Stimulated activated CD4-positive, alpha-beta T cell treated with anti-CD3 and anti-CD28 coated beads, Interleukin-1b, Interleukin-23, amount 100 ng/mL, for 4 hours (primary cell): ENCODE measurements at regions not wholly inside any gene's neighbourhood (a gene's known extent, or its start where the extent isn't known, plus 50 kb on each side); places are given as distances from the start of the nearest gene placed in this dataset.
"Not testable (repeated sequence)": the region's sequence is repeated elsewhere in the genome, so short reads cannot be mapped to it uniquely, and the experiment has no call there.

Experiments
- DNase-seq, 2 donors: peaks; one replicate each; pipeline ENCODE4 v3.0.0-alpha.2; 2020; ENCODE audit warnings: low read depth in 2 of 2

DNA sequence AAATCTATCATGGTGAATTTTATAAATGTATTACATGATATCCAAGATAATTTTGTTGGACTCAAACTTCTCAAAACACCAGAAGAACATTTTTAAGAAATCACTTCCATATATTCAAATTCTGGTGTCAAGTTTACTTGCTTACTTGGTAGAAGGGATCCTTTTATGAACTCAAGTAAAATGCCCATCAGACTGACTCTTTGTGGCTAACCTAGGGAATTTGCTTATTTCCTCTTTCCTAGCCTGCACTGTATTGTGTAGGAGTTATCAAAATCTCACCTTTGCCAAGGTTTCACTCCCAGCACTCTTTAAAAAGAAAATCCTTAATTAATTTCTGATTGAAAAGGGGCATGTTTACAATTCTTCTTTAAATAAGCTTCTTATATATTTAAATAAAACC lies 196.5 kb downstream of the DUSP6 start:
- no peak for DNase-seq

DNA sequence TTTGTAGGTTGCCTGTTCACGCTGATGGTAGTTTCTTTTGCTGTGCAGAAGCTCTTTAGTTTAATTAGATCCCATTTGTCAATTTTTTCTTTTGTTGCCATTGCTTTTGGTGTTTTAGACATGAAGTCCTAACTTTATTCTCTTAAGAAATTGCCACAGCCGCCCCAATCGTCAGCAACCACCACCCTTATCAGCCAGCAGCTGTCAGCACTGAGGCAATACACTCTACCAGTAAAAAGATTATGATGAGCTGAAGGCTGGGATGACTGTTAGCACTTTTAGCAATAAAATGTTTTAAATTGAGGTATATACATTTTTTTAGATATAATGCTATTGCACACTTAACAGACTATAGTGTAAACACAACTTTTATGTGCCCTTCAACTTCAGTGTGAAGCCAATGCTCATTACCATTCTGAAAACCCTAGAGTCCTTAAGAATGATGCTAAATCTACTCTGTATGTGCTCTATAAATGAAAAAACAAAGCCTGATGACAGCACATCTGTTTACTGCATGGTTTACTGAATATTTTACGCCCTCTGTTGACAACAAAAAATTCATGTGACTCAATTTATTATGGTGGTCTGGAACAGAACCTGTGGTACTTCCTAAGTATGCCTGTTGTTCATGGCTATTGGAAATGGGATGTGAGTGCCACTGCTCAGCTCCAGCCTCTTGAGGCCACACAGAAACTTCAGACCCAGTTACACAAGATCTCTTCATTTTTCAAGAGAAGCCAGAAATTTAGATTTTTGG lies 197.4 kb downstream of the DUSP6 start:
- DNase-seq = no peak

DNA sequence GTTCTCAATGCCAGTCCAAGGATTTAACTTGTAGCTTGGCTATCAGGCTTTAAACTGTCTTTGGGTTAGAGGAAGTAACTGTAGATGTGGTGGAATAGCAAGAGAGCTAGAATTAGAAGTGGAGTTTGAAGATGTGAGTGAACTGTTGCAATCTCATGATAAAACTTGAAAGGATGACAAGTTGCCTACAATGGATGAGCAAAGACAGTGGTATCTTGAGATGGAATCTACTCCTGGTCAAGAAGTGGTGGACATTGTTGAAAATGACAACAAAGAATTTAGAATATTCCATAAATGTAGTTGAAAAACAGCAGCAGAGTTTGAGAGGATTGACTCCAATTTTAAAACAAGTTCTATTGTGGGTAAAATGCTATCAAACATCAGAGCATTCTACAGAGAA lies 199.0 kb downstream of the DUSP6 start:
- no peak for DNase-seq

DNA sequence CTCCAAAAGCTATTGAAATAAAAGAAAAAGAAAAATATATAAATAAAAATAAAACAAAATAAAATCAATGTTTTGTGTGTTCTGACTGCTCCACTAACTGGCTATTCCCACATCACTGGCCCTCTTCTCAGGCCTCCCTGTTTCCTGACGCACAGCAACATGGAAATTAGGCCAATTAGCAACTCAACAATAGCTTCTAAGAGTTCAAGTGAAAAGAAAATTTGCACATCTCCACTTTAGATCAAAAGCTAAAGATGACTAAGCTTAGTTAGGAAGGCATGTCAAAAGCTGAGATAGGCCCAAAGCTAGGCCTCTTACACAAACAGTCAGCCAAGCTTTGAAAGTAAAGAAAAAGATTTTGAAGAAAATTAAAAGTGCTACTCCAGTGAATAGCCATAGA lies 200.8 kb downstream of the DUSP6 start:
- no peak for DNase-seq

DNA sequence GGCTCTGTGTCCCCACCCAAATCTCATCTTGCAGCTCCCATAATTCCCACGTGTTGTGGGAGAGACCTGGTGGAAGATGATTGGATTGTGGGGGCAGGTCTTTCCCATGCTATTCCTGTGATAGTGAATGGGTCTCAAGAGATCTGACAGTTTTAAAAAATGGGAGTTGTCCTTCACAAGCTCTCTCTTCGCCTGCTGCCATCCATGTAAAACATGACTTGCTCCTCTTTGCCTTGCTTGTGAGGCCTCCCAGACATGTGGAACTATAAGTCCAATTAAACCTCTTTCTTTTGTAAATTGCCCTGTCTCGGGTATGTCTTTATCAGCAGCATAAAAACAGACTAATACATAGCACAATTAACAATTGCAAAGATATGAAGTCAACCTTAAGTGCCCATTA lies 201.5 kb downstream of the DUSP6 start:
- DNase-seq = not testable (repeated sequence)

DNA sequence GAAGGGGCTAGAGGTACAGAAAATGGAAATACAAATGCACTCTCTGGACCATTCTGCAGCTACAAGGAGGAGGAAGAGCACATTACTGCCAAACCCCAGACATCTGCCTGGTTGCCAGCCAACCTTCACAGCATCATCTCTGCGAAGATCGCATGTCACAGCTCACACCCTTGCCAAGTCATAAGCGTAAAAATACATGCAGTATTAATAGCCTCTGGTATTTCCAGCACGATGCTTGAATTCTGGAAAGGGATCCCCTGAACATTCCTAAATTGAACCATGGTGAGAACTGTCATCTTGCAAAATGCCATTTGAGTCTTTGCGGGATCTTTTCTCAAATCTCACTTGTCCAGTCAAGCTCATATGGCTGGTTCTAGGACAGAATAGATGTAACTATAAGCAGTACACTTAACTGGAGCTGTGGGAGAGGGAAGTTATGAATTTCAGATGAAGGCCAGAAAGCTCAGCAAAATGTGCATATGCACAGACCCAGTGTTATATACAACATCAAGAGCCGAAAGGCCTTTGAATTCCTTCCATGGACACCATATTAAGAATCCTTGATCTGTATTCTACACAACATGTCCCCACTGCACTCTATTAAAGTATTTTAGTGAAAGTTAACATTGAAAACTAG lies 211.6 kb downstream of the DUSP6 start:
- no peak for DNase-seq

DNA sequence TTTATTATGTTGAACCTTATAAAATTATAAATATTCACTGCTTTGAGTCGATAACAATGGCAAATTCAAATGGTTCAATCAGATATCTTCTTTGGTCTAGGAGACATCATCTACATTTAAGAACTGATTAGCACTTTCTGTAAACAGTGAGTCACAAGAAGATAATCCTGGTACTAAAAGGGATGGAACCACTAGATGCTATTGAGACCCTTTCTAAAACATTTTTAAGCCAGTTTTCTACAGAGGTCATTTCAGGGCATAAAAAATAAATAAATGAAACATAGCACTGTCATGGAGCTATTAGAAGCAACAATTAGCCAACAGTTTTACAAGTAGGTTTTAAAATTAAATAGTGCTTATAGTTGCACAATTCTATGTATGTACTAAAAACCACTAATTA lies 212.2 kb downstream of the DUSP6 start:
- DNase-seq = no peak

DNA sequence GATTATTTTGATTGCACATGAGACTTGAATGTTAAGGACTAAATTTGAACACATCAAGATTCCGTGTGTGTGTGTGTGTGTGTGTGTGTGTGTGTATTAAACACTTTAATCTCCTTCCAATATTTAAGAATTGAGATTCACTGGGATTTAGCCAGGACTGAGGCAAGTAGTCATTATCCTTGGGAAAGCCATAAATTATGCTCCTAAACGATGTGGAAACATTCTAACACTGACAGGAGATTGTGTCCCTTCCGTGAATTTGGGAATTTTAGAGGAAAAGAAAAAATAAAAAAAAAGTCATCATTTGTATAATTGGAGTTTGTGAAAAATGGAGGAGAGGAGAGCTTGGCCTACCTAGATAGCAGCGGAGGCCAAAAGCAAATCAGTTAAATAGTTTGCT lies 212.9 kb downstream of the DUSP6 start:
- DNase-seq = no peak

DNA sequence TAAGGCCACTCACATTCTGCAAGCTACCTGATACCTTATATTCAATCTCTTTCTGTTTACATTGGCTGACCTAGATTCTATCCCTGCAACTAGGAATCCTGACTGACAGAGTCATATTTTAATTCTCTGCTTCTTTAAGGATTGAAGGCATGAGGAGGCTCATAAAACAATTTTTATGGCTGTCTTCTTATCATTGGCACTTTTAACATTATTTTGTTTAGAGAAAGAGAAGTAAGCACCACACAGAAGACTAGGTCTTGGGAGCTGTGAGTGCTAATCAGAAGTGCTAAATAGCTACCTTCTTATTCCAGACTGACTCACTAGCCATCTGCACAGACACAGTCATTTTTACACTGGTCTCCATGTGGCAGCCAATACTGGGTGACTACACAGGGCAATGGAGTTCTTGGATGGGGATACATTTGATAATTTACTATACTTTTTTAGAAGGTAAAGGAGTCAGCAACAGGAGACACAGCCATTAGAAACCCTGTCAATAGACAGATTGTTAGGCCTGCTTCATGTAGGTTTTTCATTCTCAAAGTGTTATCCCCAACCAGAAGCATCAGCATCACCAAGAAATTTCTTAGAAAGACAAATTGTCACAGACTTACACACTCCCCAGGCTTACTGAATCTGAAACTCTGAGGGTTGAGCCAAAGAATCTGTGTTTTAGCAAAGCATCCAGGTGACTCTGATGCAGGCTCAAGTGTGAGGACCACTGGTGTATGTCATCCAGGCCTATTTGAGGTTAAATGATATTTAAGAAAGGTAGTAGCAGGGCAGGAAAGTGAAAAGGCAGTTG lies 214.1 kb downstream of the DUSP6 start:
- DNase-seq = no peak

DNA sequence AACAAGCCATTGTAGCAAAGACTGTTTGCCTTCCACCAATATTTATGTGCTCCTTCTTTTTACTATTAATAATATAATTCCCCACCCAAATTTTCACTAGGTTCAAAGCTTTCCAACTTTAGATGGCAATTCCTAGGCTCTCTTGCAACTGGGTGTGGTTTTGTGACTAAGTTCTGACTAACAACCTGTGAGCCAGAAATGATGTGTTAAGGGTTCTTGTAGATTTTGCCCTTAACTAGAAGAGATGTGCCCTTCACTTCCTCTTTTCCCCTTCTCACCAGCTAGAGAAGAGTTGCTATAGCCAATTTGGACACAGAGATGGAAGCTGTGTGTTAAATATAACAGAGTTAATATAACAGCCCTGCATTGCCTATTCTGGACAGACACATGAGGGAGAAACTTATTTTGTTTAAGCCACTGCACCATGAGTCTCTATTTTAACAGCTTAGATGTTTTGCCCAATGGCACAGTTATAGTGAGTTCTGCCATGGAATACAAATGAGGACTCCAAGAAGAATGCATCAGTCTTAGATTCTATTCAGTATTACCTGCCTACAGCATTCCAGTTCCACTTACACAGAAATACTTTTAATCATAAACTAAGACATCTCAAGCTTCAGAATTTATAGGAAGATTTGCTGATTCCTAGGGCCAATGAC lies 216.2 kb downstream of the DUSP6 start:
- no peak for DNase-seq

DNA sequence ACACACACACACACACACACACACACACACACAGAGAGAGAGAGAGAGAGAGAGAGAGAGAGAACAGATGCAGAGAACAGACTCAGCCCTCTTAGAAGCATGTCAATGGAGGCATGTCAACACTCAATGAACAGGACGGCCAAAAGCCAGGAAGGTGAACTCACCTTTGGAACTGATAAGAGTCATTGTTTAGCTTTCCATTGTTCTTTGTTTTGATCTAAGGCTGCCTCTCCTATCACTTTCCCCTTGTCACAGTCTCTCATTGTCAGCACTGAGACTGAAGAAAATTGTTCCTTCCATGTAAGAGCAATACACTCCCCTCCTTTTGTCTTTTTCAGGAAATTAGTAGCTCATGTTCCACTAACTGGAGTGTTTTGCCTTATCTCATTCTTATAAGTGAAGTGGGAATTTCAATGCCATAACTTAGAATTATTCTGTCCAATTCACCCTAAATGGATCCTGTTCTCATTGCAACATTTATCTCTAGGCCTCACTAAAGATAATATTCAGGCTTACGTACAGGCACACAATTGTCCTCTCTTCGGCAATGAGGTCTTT lies 218.0 kb downstream of the DUSP6 start:
- no peak for DNase-seq

DNA sequence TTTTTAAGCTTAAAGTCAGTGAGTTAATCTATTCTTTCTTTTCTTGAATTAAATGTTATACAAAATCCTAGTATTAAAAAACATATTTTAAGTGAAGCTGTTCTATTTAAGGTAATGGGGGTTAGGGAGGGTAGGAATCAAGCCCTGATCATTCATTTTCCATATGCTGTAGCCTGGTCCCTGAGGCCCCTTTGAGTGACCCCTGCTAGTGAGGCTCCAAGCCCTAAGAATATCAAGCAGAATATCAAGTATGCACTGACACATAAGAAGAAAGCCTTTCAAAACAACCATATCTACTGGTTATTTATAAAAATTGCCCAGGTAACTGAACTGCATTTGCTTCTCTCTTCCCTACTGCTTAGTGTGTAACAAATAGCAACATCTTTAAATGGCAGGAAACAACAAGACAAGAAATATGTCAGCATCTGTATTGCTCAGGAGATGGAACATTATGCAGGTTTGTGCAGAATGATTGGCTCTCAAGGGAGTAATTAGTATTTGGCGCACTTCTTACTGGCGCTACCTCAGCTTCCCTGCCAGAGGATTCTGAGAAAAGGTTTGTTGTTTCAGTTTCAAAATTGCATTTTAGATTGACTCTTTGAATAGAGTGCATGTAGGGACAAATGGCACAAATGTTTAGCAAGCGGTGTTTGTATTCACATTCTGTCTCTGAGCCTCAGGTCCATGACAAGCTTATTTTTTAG lies 223.0 kb downstream of the DUSP6 start:
- DNase-seq = no peak

DNA sequence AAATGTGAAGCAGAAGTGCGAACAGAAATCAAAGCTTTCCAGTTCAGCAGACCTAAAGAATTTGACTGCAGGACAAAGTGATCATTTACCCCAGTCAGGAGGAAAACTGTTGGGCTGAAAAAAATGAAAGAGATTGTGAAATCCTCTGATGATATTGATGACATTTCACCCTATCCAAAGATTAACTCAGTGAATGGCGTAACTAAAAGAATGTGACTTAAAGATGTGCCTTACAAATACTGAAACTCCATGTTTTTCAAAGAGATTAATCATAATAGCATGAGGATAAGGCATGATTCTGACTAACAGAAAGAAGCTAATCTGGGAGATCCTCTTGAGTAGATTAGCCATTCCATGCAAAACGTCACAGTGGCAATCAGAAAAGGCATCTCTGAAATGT lies 225.6 kb downstream of the DUSP6 start:
- DNase-seq = no peak

DNA sequence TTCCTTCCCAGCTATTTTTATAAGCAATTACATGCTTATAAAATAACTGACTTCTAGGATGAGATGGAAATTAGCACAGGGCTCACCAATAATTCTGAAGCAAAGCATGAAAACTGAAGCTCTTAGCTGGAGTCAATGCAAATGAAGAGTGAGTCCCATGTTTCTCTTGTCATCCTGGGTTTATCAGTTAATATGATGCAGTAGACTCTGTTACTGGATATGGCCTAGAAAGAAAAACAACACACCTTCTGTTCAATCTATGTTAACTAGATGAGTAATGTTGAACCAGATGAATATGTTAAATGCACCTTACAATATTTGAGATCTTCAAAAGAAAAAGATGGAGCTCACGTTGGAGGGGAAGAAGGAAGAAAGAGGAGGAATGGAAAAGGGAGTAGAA lies 229.4 kb downstream of the DUSP6 start:
- DNase-seq = no peak

DNA sequence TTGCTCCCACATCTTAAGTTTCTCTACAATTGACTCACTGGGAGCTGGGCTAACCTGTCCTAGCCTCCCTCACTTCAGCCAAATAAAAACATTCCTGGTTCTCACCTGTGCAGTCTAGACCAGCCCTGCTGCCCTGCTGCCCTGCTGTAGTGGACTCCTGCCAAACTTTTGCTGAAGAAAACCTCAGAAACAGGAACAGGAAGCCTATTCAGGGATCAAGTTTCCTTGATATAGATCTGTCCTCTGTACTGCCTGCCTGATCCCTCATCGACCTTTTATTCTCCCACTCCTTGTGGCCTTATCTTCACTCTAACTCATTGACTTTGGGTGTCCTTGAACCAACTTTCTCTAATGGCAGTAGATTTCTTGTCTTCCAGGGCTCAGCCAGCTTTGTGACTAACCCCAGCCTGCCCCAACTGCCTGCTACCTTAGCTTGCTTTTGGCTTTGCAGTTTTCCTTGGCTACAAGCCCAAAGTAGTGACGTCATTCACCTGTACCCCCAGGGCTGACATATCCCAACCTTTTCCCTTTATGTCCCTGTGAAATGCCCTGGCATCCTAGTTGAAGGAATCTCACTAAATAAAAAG lies 234.8 kb downstream of the DUSP6 start:
- DNase-seq = no peak

DNA sequence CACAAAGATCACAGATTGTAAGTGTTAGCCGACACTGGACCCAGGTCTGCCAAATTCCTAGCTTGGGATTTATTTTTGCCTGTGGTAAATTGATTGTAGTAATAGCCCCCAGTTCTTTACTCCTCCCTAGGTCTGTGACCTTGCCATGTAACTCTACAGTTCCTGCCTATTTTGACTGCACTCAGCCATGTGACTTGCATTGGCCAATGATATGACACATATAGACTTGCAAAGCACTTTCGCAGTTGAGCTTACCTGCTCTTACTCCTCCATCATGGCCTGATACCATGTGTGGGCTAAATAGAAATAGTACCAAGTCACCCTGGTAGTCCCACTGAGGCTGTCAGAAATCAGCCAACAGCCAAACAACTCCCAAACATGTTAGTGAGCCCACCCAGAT lies 240.3 kb downstream of the DUSP6 start:
- DNase-seq = no peak

DNA sequence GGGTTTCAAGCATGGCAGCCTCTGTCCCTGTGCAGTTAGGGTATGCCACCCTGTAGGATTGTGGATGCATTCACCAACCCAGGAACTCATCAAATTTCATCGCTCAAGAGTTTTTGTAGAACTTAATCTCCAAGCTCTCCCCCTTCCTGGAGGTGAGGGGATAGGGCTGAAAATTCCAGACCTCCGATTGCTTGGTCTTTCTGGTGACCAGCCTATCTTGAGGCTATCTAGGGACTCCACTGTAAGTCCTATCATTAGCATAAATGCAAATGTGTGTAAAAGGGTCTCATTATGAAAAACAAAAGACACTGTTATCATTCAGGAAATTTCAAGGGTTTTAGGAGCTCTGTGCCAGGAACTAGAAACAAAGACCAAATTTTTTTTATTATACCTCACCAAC lies 244.0 kb downstream of the DUSP6 start:
- DNase-seq = no peak

DNA sequence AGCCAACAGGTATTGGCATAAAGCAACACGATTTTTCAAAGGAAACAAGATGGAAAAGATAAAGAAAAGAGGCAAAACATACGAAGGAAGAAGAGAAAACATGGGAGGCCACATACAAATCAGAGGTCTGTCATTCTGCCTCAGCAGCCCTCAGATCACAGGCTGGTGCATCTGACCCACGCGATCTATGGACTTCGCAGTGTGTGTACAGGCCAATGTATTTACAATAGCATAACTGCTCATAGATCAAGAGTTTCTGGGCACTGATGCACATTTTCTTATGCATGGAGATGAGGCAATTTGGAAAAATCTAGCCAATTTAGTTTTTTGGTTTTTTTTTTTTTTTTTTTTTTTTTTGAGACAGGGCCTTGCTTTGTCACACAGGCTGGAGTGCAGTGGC lies 245.4 kb downstream of the DUSP6 start:
- no peak for DNase-seq

DNA sequence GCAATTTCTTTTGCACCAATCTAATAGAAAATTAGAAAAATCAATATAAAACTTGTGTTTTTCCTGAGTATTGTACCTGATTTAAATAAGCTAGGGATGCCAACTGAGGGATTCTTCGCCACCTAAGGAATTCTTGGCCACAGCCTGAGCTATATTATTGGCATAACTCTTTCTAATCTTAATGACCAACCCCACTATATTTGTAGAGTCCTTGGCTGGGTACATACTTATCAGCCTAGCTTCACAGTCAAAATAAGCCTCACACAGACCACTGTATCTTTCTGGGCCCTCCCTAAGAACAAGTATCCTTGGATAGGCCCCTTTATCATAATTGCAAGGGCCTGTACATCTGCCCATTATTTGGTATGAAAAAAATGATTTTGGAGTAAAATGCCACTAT lies 247.1 kb downstream of the DUSP6 start:
- no peak for DNase-seq

DNA sequence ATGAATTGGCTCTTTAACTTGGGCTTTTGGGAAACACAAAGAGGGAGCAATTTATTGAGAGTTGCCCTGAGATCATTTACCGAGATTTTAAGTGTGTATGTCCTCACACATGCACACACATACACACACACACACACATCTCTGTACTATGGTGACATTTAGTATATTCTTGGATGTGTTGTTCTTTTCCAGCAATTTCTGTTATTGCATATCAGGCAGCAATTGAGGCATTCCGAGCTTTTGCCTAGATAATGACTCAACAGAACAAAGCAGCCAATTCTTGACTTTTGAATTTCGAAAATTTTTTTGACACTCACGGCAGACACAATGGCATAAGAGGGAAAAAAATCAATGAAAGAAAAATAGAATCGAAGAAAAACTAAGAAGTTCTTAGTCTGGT lies 248.5 kb downstream of the DUSP6 start:
- DNase-seq = no peak

DNA sequence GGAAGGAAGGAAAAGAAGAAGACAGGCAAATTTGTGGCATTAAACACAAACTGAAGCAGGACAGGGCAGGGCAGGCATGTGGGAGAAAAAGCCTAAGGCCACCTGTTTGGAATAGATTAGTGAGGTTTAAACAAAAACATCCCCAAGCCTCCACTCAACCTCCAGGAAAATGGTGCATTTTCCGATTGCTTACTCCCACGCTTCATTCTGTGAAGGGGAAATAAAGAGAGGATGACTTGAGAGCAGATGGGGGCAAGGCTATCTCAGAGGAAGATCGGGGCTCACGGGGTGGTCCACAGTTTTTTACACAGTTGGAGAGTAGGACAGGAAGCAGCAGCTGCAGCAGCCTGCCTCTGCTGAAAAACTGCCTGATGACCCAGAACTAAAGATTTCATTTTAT lies 250.9 kb downstream of the DUSP6 start:
- no peak for DNase-seq
